A204.1 (cell line): ENCODE measurements at regions not wholly inside any gene's neighbourhood (a gene's known extent, or its start where the extent isn't known, plus 50 kb on each side); places are given as distances from the start of the nearest gene placed in this dataset.

Experiments used
- FAIRE-seq: peaks from 2 replicates; lab custom pipeline; 2012; peaks lifted over from hg19 to GRCh38; lab: Jason Lieb, UNC

- FAIRE-seq: no peak
These were observed 374.0 kb downstream of the ZNF516 start for GRCh38 chr18:76121011-76121410.

DNA sequence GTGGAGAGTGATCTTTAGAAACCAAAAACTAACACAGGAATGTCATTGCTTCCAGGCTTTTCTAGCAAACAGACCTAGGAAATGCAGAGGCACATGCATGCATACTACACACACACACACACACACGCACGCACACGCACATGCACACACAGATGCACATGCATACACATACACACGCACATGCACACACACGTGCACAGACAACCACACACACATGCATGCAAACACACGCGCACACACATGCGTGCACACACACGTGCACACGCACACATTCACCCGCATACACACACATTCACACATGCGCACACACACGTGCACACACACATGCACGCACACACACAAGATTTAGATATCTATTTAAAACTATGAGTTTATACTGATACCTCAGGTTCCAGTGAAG, 379.5 kb downstream of the ZNF516 start:
- FAIRE-seq: no peak

DNA sequence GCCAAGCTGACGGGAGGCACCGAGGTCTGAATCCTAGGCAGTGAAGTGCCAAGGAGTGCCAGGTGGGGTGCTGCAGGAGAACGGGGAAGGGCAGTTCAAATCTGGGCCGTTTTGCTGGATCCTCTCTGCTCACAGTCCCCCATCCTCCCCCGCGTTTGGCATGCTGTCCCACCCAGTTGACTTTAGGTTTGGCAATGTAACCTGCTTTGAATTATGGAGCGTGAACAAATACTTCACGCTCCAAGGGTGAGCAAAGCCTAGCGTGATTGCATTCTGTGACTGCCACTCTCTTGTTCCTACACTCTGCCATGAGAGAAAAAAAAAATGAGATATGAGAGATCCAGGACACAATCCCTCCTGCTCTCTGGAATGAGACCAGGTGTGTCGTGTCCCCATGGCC, 381.9 kb downstream of the ZNF516 start:
- FAIRE-seq: no peak

DNA sequence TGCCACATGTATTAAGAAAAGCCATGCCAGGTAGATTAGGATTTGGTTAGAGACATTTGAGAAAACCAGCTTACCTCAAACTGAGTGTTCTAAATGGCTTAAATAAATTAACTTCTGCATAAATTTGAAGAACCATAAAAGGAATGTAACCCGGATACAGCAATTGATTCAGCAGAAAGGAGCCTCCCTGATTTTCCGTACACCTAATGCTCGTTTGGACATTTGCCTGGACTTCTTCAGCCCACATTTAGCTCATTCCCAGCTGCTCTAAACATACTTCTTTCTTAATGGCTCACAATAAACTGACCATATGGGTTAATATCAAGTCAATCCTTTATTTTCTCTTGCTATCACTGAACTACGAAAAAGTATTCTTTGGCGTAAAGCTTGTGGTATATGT, 392.4 kb downstream of the ZNF516 start:
- no peak for FAIRE-seq

DNA sequence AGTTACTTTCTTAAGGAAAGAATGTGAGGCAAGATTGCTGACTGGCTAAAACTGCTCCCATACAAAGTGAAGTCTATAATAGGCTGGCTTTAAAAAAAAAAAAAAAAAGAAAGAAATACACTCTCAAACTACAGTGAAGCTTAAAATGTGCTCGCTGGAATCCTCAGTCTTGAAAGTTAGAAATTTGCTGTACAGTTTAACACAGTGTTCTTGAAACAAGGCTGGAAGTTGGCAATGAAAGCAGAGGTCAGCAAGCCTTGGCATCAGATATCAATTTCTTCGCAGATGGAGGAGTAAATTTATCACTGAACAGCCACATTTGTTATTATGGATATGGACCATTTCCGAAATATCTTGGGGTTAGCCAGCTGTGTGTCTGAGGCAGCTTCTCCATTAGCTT, 392.9 kb downstream of the ZNF516 start:
- no peak for FAIRE-seq

DNA sequence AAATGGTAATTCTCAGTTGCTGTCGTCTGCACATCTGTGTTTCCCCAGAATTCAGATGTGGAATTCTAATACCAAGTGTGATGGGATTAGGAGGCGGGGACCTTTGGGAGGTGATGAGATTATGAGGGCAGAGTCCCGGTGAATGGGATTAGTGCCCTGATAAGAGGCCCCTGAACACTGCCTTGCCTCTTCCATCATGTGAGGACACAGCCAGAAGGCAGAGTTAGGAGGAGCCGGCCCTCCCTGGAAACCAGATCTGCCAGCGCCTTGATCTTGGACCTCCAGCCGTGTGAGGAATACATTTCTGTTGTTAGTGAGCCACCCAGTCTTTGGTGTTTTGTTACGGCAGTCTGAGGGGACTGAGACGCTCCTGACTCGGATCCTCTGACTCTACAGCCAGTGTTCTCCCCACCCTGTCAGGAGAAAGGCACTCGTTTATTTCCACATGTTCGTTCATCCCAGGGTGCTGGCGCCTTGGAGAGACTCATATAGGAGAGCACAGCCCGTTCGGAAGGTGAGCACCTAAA, 395.0 kb downstream of the ZNF516 start:
- no peak for FAIRE-seq

DNA sequence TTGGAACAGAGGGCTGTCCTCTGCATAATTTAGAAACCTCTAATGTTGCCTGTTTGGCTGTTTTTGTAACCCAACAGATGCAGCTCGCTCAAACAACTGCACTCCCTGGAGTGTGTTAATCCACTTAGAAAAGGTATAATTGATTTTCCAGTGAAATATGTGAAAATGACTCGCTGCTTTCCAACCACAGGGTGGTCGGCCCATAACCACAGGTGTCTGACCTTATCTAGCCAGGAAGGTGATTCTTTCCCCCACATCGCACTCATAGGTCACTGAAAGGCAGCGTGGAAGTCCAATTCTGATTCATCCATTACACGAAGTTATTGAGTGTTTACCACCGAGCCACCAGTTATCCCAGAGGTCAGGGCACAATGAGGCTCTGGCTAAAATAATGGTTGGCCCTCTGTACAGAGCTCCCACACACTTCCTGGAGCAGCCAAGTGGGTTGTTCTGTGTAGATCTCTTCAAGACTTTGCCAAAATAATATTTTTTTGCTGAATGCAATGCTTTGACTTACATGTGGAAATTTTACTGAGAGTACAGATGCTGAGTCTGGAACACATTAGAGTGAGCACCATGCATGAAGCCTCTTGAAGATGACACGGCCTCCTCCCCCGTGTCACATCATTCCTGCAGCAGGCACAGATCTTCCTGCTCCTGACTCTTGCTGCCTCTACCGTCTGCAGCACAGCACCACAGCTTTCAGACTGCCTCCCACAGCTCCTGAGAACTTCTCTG, 396.2 kb downstream of the ZNF516 start:
- no peak for FAIRE-seq

DNA sequence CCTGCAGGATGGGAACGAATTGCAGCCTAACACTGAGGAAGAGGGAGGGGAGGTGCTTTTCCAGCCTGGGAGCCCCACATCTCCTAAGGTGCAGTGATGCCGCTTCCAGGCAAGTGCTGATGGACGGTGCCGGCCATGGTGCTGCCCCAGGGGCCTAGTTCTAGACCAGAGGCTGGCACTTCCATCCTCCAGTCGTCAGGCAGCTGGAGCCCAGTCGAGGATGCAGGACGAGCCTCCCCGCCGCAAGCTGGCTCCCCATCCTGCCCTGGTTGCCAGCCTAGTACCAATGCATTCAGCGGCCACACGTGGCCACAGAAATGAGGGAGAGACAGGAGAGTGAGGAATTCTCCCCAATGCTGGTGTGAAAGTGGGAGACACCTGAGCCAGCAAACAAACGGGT, 413.5 kb downstream of the ZNF516 start:
- no peak for FAIRE-seq

- FAIRE-seq: no peak
These were observed 414.6 kb downstream of the ZNF516 start for GRCh38 chr18:76080430-76080829.

DNA sequence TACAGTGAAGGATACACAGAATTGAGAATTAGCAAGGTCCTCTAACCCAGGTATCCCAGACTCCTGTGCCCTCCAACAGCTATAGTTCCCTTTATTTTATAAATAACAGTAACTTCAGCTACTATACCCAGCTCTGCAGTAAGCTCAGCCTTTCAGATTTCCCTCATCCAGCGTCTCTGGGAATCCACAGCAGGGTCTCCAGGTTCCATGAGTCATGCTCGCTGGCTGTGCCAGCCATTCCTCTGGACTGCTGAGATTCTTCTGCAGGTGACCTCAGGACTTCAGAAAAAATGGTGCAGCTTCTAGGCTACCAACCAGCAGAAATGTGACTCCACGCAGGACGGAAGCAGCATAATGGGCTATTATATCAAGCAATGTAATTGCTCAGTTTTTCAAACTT, 419.3 kb downstream of the ZNF516 start:
- no peak for FAIRE-seq

DNA sequence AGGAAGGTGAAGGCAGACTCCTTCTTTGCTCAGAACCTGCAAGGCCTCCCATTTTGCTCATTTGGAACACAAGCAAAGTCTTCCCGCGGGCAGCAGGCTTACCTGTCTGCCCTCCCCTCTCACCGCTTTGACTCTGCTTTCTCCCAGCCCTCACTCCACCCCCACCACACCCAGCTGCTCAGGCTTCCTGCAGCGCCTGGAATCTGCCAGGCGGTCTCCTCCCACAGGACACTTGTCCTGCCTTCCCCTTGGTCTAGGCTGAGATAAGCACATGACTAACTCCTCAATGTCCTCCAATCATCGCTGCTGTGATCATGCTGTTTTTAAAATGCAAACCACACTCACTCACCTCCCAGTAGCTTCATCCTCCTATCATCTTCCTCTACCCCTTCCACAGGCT, 430.0 kb downstream of the ZNF516 start:
- FAIRE-seq: no peak

GRCh38 chr18:76058146-76058545, 436.9 kb downstream of the ZNF516 start:
- FAIRE-seq: no peak

GRCh38 chr18:76057386-76057785, 437.7 kb downstream of the ZNF516 start:
- no peak for FAIRE-seq

DNA sequence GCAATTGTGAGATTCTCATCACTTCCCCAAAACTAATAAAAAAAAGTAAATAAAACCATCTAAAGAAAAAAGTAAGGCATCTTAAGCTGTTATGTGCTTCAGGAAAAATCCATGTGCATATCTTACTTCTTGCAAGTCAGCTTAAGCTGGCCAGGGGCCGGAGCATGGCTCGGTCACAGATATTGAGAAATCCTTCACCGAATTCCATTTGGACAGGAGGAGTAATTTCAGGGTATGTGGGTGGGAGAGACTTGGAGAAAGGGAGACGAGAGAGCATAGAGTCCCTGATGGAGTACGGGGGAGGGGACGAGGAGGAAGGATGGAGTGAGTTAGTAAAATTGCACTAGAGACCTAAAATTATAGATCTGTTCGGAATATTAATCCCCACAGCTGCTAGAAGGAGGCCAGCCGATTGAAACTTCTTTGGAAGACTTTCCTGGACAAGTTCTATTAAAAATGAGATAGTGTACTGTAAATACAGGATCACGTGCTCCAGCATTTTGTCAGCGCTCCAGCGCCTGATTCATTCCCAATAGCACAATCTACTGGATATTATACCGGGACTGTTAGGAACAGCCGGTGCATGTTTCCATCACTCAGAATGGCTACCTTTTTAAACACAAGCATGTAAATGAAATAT, 438.5 kb downstream of the ZNF516 start:
- no peak for FAIRE-seq

DNA sequence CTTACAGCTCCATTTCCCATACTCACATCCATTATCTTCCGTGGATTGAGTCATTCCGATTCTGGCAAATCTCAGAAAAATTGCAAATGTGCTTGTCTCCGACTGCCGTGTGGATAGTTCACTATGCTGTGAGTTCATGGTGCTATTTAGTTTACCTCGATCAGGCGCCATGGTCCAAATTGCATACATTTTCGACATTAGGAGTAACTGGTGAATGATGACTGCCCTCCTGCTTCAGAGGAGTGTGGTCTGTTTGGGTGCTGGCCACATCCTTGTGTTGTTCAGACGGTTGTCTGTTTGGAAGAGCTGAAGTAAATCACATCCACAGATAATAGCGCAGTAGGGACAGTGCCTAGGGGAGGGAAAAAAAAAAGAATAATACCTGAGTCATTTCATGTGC, 439.5 kb downstream of the ZNF516 start:
- FAIRE-seq: no peak

GRCh38 chr18:76055025-76055424, 440.0 kb downstream of the ZNF516 start:
- FAIRE-seq: no peak

DNA sequence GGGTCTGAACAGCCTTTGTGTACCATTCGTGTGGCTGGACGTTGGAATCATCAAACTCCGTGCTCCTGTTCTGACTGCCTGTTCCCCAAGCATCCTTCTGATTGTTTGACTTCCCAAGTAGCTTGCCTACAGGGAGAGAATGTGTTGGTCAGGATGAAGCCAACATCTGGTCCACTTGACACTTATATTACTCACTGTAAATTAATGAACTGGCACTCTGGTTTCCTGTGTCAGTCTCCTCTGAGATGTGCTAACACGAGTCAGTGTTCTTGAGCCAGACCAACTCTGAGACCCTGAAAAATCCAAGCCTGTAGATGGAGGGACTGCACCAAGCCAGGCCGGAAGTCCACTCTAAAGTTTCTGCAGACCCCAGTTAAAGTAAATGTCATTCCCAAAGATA, 440.9 kb downstream of the ZNF516 start:
- FAIRE-seq: no peak

- FAIRE-seq: no peak
These were observed 441.5 kb downstream of the ZNF516 start for GRCh38 chr18:76053551-76053950.

GRCh38 chr18:76052227-76052595, 442.8 kb downstream of the ZNF516 start:
- FAIRE-seq: no peak

- no peak for FAIRE-seq
These were observed 443.4 kb downstream of the ZNF516 start for GRCh38 chr18:76051396-76052226.

- FAIRE-seq: no peak
These were observed 448.8 kb downstream of the ZNF516 start for GRCh38 chr18:76046221-76046620.

- FAIRE-seq: no peak
These were observed 452.5 kb downstream of the ZNF516 start for GRCh38 chr18:76042511-76042910.

GRCh38 chr18:76018210-76018609, 476.8 kb downstream of the ZNF516 start:
- FAIRE-seq: no peak
